ENCODE measurements at regions not wholly inside any gene's neighbourhood (a gene's known extent, or its start where the extent isn't known, plus 50 kb on each side); places are given as distances from the start of the nearest gene placed in this dataset.

- H3K4me1 ChIP-seq (ENCODE audit: insufficient read depth, low read length) = no peaks in the 10 kb centered on the region
- H4K20me1 ChIP-seq (ENCODE audit: insufficient read depth, low read length) = no peaks in the 10 kb centered on the region
- H3K27me3 ChIP-seq (ENCODE audit: insufficient read depth, low read length) = no peaks in the 10 kb centered on the region
- Mint-ChIP-seq H3K27ac (ENCODE audit: unreplicated experiment) (no peak overlapping the region), H3K36me3 (ENCODE audit: low read depth, unreplicated experiment) (no peaks in the 10 kb centered on the region), H3K27me3 (ENCODE audit: low read depth, unreplicated experiment) (no peaks in the 10 kb centered on the region), H3K4me1 (ENCODE audit: low read depth, unreplicated experiment) (no peaks in the 10 kb centered on the region), H3K4me3 (ENCODE audit: unreplicated experiment) (no peak overlapping the region), H3K9me3 (ENCODE audit: unreplicated experiment) (no peaks in the 10 kb centered on the region)
- no peak for FAIRE-seq
- no peaks in the 10 kb centered on the region for H3K36me3 ChIP-seq (ENCODE audit: insufficient read depth, low read length)
- H3K9me3 ChIP-seq (ENCODE audit: insufficient read depth, low read depth, low read length) = no peaks in the 10 kb centered on the region
- H3K4me3 ChIP-seq (ENCODE audit: insufficient read depth, low read depth, low read length) = no peak overlapping the region
- H3K9ac ChIP-seq (ENCODE audit: low read length) = no peak overlapping the region
- no peak overlapping the region for H3K27ac ChIP-seq (ENCODE audit: low read depth, low read length)
- no peak for DNase-seq (ENCODE audit: low read depth)
- no peak overlapping the region for H3K4me2 ChIP-seq (ENCODE audit: low read length)
- no peaks in the 10 kb centered on the region for H3K79me2 ChIP-seq (ENCODE audit: insufficient read depth, low read length)
- TF ChIP-seq CTCF (IDR thresholded peaks at IDR 0.05; ENCODE audit: insufficient read depth, low read depth, low read length) (no peak), EZH2 (IDR thresholded peaks at IDR 0.05; ENCODE audit: insufficient read depth, low read length) (no peak)
- H2AFZ ChIP-seq (ENCODE audit: low read depth, low read length) = no peak overlapping the region
Measured at GRCh38 chr2:192283450-192283849, 88.7 kb upstream of the TMEFF2 start.

DNA sequence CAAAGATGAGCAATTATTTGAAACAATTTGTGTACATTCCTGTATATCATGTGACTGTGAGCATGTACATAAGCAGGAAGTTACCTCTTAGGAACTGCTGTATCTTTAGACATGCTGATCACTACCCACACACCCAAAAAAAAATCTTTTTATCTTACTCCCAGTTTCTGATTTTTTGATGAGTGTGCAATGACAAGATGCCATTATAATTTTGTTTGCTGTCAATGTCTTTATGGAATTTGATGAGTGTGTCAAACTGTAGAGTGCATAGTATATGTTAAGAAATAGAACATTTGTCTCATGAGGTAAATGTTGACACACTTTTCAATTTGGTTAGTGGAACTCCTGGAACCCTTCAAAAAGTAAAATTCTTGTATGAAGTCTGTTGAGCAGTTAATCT lies 84.0 kb upstream of the TMEFF2 start:
- Mint-ChIP-seq H3K4me3 (ENCODE audit: unreplicated experiment) (no peak overlapping the region), H3K36me3 (ENCODE audit: low read depth, unreplicated experiment) (no peaks in the 10 kb centered on the region), H3K9me3 (ENCODE audit: unreplicated experiment) (peaks cover 4% of the 10 kb centered on the region), H3K27me3 (ENCODE audit: low read depth, unreplicated experiment) (no peaks in the 10 kb centered on the region), H3K4me1 (ENCODE audit: low read depth, unreplicated experiment) (no peaks in the 10 kb centered on the region), H3K27ac (ENCODE audit: unreplicated experiment) (no peak overlapping the region)
- Histone ChIP-seq H3K9ac (ENCODE audit: low read length) (no peak overlapping the region), H3K27ac (ENCODE audit: low read depth, low read length) (no peak overlapping the region), H3K27me3 (ENCODE audit: insufficient read depth, low read length) (no peaks in the 10 kb centered on the region), H3K4me3 (ENCODE audit: insufficient read depth, low read depth, low read length) (no peak overlapping the region), H2AFZ (ENCODE audit: low read depth, low read length) (no peak overlapping the region), H3K4me1 (ENCODE audit: insufficient read depth, low read length) (no peaks in the 10 kb centered on the region), H3K9me3 (ENCODE audit: insufficient read depth, low read depth, low read length) (no peaks in the 10 kb centered on the region), H3K79me2 (ENCODE audit: insufficient read depth, low read length) (no peaks in the 10 kb centered on the region), H4K20me1 (ENCODE audit: insufficient read depth, low read length) (no peaks in the 10 kb centered on the region), H3K36me3 (ENCODE audit: insufficient read depth, low read length) (no peaks in the 10 kb centered on the region), H3K4me2 (ENCODE audit: low read length) (no peak overlapping the region)
- no peak for FAIRE-seq
- TF ChIP-seq EZH2 (IDR thresholded peaks at IDR 0.05; ENCODE audit: insufficient read depth, low read length) (no peak), CTCF (IDR thresholded peaks at IDR 0.05; ENCODE audit: insufficient read depth, low read depth, low read length) (no peak)
- DNase-seq (ENCODE audit: low read depth) = no peak

DNA sequence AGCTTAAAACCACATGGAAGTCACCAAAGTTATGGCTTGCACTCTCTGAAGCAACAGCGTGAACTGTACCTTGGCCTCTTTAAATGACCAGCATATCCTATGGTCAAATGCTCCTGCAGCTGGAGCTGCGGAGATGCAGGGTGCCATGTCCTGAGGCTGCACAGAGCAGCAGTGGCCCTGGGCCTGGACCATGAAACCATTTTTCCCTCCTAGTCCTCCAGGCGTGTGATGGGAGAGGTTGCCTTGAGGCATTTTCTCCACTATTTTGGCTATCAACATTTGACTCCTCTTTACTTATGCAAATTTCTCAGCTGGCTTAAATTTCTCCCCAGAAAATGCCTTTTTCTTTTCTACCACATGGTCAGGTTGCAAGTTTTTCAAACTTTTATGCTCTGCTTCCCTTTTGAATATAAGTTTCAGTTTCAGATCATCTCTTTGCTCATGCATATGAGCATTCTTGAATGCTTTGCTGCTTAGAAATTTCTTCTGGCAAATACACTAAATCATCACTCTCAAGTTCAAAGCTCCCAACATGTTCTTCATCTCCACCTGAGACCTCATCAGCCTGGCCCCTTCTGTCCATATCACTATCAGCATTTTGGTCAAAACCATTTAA lies 82.9 kb upstream of the TMEFF2 start:
- no peak overlapping the region for H3K4me3 ChIP-seq (ENCODE audit: insufficient read depth, low read depth, low read length)
- H3K27ac Mint-ChIP-seq (ENCODE audit: unreplicated experiment) = no peak overlapping the region
- no peak for FAIRE-seq
- H3K36me3 ChIP-seq (ENCODE audit: insufficient read depth, low read length) = no peaks in the 10 kb centered on the region
- no peak overlapping the region for H3K4me3 Mint-ChIP-seq (ENCODE audit: unreplicated experiment)
- H3K27ac ChIP-seq (ENCODE audit: low read depth, low read length) = no peak overlapping the region
- H4K20me1 ChIP-seq (ENCODE audit: insufficient read depth, low read length) = no peaks in the 10 kb centered on the region
- no peak overlapping the region for H2AFZ ChIP-seq (ENCODE audit: low read depth, low read length)
- H3K9ac ChIP-seq (ENCODE audit: low read length) = no peak overlapping the region
- H3K9me3 ChIP-seq (ENCODE audit: insufficient read depth, low read depth, low read length) = no peaks in the 10 kb centered on the region
- no peak for DNase-seq (ENCODE audit: low read depth)
- no peaks in the 10 kb centered on the region for H3K4me1 ChIP-seq (ENCODE audit: insufficient read depth, low read length)
- TF ChIP-seq EZH2 (IDR thresholded peaks at IDR 0.05; ENCODE audit: insufficient read depth, low read length) (no peak), CTCF (IDR thresholded peaks at IDR 0.05; ENCODE audit: insufficient read depth, low read depth, low read length) (no peak)
- no peaks in the 10 kb centered on the region for H3K27me3 ChIP-seq (ENCODE audit: insufficient read depth, low read length)
- no peaks in the 10 kb centered on the region for H3K27me3 Mint-ChIP-seq (ENCODE audit: low read depth, unreplicated experiment)
- no peak overlapping the region for H3K4me2 ChIP-seq (ENCODE audit: low read length)
- H3K4me1 Mint-ChIP-seq (ENCODE audit: low read depth, unreplicated experiment) = no peaks in the 10 kb centered on the region
- peaks cover 4% of the 10 kb centered on the region for H3K9me3 Mint-ChIP-seq (ENCODE audit: unreplicated experiment)
- no peaks in the 10 kb centered on the region for H3K36me3 Mint-ChIP-seq (ENCODE audit: low read depth, unreplicated experiment)
- H3K79me2 ChIP-seq (ENCODE audit: insufficient read depth, low read length) = no peaks in the 10 kb centered on the region
